H1 (cell line): ENCODE measurements at regions not wholly inside any gene's neighbourhood (a gene's known extent, or its start where the extent isn't known, plus 50 kb on each side); places are given as distances from the start of the nearest gene placed in this dataset.

Experiments used
- CTCF ChIA-PET: fragments of 300-600 bp; sonication (Branson Sonifier 250); formaldehyde crosslinking; loops from one replicate; lab custom pipeline; 2021; ENCODE audit not compliant: partially characterized antibody; lab: Charles Lee
- POLR2A ChIA-PET: fragments of 300-600 bp; sonication (Branson Sonifier 250); formaldehyde crosslinking; loops from one replicate; lab custom pipeline; 2021; ENCODE audit warnings: inconsistent platforms; ENCODE audit not compliant: partially characterized antibody; lab: Charles Lee
- DNase-seq, 2 experiments: peaks; one replicate each; pipeline versions ENCODE4 v3.0.0 to v3.0.0-alpha.2; 2010 to 2022; ENCODE audit warnings: low spot score in 2 of 2, low read depth in 1 of 2, mixed read lengths in 1 of 2
- FAIRE-seq: peaks from 2 replicates; lab custom pipeline; 2011; peaks lifted over from hg19 to GRCh38; lab: Jason Lieb, UNC
- H2AFZ ChIP-seq: 2 replicates; pipeline ENCODE4 v1.8.1; 2012; ENCODE audit warnings: low read length, inconsistent platforms
- H2AK5ac ChIP-seq: 2 replicates; pipeline ENCODE4 v1.6.1; 2013; ENCODE audit warnings: low read depth, low read length
- H2BK120ac ChIP-seq: replicated peaks from 2 replicates; pipeline ENCODE3; 2013; ENCODE audit warnings: low read depth, low read length, inconsistent platforms
- H2BK12ac ChIP-seq: 2 replicates; pipeline ENCODE4 v1.6.1; 2013; ENCODE audit warnings: low read depth, low read length
- H2BK15ac ChIP-seq: 2 replicates; pipeline ENCODE4 v1.6.1; 2013; ENCODE audit warnings: low read length
- H2BK20ac ChIP-seq: 2 replicates; pipeline ENCODE4 v1.6.1; 2013; ENCODE audit warnings: low read length
- H2BK5ac ChIP-seq: 2 replicates; pipeline ENCODE4 v1.6.1; 2013; ENCODE audit warnings: low read depth, low read length
- H3K14ac ChIP-seq: 2 replicates; pipeline ENCODE4 v1.6.1; 2013; ENCODE audit warnings: inconsistent platforms; ENCODE audit not compliant: insufficient read length
- H3K18ac ChIP-seq: 2 replicates; pipeline ENCODE4 v1.6.1; 2013; ENCODE audit warnings: low read length; ENCODE audit errors: extremely low read depth
- H3K23ac ChIP-seq: 2 replicates; pipeline ENCODE4 v1.6.1; 2013; ENCODE audit warnings: inconsistent platforms; ENCODE audit not compliant: insufficient read length
- H3K23me2 ChIP-seq: 2 replicates; pipeline ENCODE4 v1.6.1; 2013; ENCODE audit warnings: low read depth, low read length
- H3K27ac ChIP-seq: 2 replicates; pipeline ENCODE4 v1.6.1; 2011; ENCODE audit warnings: low read depth, low read length, inconsistent platforms
- H3K27me3 ChIP-seq, 4 experiments: replicated peaks in 1 of 4; 1 replicate in 1 of 4; 2 replicates in 3 of 4; pipeline versions ENCODE4 v1.6.1 to v1.8.1; 2011 to 2013; ENCODE audit warnings: low read length in 3 of 4, mild to moderate bottlenecking in 3 of 4, inconsistent platforms in 2 of 4, mixed read lengths in 2 of 4, moderate library complexity in 1 of 4; ENCODE audit not compliant: control insufficient read depth in 3 of 4, insufficient read depth in 3 of 4; ENCODE audit errors: extremely low read depth in 1 of 4
- H3K36me3 ChIP-seq, 4 experiments: 2 replicates each; pipeline versions ENCODE4 v1.6.1 to v1.8.1; 2011 to 2013; ENCODE audit warnings: mild to moderate bottlenecking in 4 of 4, low read length in 3 of 4, moderate library complexity in 2 of 4, control low read depth in 1 of 4, inconsistent platforms in 1 of 4; ENCODE audit not compliant: insufficient read depth in 4 of 4, control insufficient read depth in 2 of 4
- H3K4ac ChIP-seq: replicated peaks from 2 replicates; pipeline ENCODE3; 2013; ENCODE audit warnings: low read length, low read depth, mixed read lengths, inconsistent platforms; ENCODE audit not compliant: insufficient read length
- H3K4me1 ChIP-seq, 4 experiments: replicated peaks in 1 of 4; 1 replicate in 1 of 4; 2 replicates in 3 of 4; pipeline versions ENCODE4 v1.6.1 to v1.8.1; 2011 to 2013; ENCODE audit warnings: low read length in 3 of 4, inconsistent platforms in 2 of 4, mixed read lengths in 1 of 4; ENCODE audit not compliant: insufficient read depth in 4 of 4, control insufficient read depth in 3 of 4
- H3K4me2 ChIP-seq, 2 experiments: 2 replicates each; pipeline versions ENCODE4 v1.6.1 to v1.8.1; 2011 to 2013; ENCODE audit warnings: low read depth in 2 of 2, low read length in 2 of 2, control low read depth in 1 of 2, inconsistent platforms in 1 of 2, mild to moderate bottlenecking in 1 of 2; ENCODE audit not compliant: insufficient read depth in 1 of 2
- H3K4me3 ChIP-seq, 4 experiments: fragments of 200-600, 300-600 bp in 1 of 4; sonication (generic), shearing (Covaris generic), sonication (Bioruptor Twin) in 1 of 4; 2 replicates each; pipeline versions ENCODE4 v1.5.1 to v1.8.1; 2011 to 2016; ENCODE audit warnings: low read length in 4 of 4, low read depth in 3 of 4, control low read depth in 2 of 4, inconsistent platforms in 2 of 4, mild to moderate bottlenecking in 2 of 4, mixed read lengths in 1 of 4, moderate library complexity in 1 of 4; ENCODE audit not compliant: insufficient read depth in 2 of 4; ENCODE audit errors: extremely low read depth in 1 of 4
- H3K56ac ChIP-seq: replicated peaks from 2 replicates; pipeline ENCODE3; 2013; ENCODE audit warnings: low read depth, mild to moderate bottlenecking, mixed read lengths, low read length, inconsistent platforms; ENCODE audit not compliant: insufficient read length
- H3K79me1 ChIP-seq: 2 replicates; pipeline ENCODE4 v1.6.1; 2013; ENCODE audit warnings: low read depth, low read length, control low read depth
- H3K79me2 ChIP-seq, 2 experiments: 2 replicates each; pipeline versions ENCODE4 v1.6.1 to v1.8.1; 2012 to 2013; ENCODE audit warnings: low read length in 2 of 2, mild to moderate bottlenecking in 2 of 2, inconsistent platforms in 1 of 2; ENCODE audit not compliant: insufficient read depth in 2 of 2, control insufficient read depth in 1 of 2
- H3K9ac ChIP-seq, 4 experiments: replicated peaks in 1 of 4; 1 replicate in 1 of 4; 2 replicates in 3 of 4; pipeline versions ENCODE4 v1.6.1 to v1.8.1; 2011 to 2013; ENCODE audit warnings: low read depth in 3 of 4, low read length in 3 of 4, control low read depth in 2 of 4, mild to moderate bottlenecking in 2 of 4, moderate library complexity in 2 of 4, inconsistent platforms in 1 of 4; ENCODE audit errors: extremely low read depth in 1 of 4
- H3K9me3 ChIP-seq, 2 experiments: 2 replicates each; pipeline versions ENCODE4 v1.6.1 to v1.8.1; 2012 to 2013; ENCODE audit warnings: mild to moderate bottlenecking in 2 of 2, moderate library complexity in 2 of 2, control low read depth in 1 of 2, inconsistent platforms in 1 of 2, low read depth in 1 of 2, low read length in 1 of 2, mixed read lengths in 1 of 2; ENCODE audit not compliant: insufficient read depth in 2 of 2
- H4K20me1 ChIP-seq, 2 experiments: replicated peaks in 1 of 2; 2 replicates each; pipeline versions ENCODE3 to v1.8.1; 2011 to 2013; ENCODE audit warnings: inconsistent platforms in 2 of 2, low read length in 2 of 2, mild to moderate bottlenecking in 1 of 2; ENCODE audit not compliant: insufficient read depth in 2 of 2, control insufficient read depth in 1 of 2
- H4K5ac ChIP-seq: 2 replicates; pipeline ENCODE4 v1.6.1; 2013; ENCODE audit warnings: low read length, low read depth, mixed read lengths, inconsistent platforms; ENCODE audit not compliant: insufficient read length
- H4K8ac ChIP-seq: 2 replicates; pipeline ENCODE4 v1.8.0; 2013; ENCODE audit warnings: mild to moderate bottlenecking, moderate library complexity, low read length, inconsistent platforms; ENCODE audit not compliant: insufficient read depth; ENCODE audit errors: extremely low read depth
- H4K91ac ChIP-seq: replicated peaks from 2 replicates; pipeline ENCODE3; 2013; ENCODE audit warnings: low read length, mixed read lengths, inconsistent platforms; ENCODE audit not compliant: insufficient read length
- ASH2L ChIP-seq: fragments of 200-600, 300-600 bp; sonication (generic); IDR thresholded peaks from one replicate; pipeline ENCODE4 v1.7.1; 2017; ENCODE audit warnings: low read length
- SIX5 ChIP-seq: IDR thresholded peaks from 2 replicates; pipeline ENCODE4 v1.6.1; 2011; ENCODE audit warnings: mild to moderate bottlenecking, low read depth, low read length
- WGBS, 2 experiments: shearing (Covaris generic) in 1 of 2; methylation state at CpG; one replicate each; pipeline versions ENCODE4 v1.1.6 to v1.1.7; 2013 to 2015; ENCODE audit warnings: low lambda C conversion rate in 2 of 2, mixed read lengths in 2 of 2, inconsistent platforms in 1 of 2, low coverage in 1 of 2, missing lambda C conversion rate in 1 of 2; ENCODE audit not compliant: insufficient replicate concordance in 2 of 2, insufficient coverage in 1 of 2, insufficient read length in 1 of 2; ENCODE audit errors: extremely low coverage in 1 of 2, missing lambda C conversion rate in 1 of 2; 5-methylcytosine and 5-hydroxymethylcytosine counted together

GRCh38 chr6:168170841-168171601, 92.0 kb upstream of the FRMD1 start:
- no peak for FAIRE-seq
- peak overlapping the region; percentile 71; the same call in 1 of the 2 replicates for H3K27ac ChIP-seq
- no peak overlapping the region for H3K56ac ChIP-seq
- WGBS, 2 experiments, result 78% methylated on average over 16 of the region's 16 CpGs; no CpG with 5 or more reads in 1 of the 2 experiments
- H3K4me1 ChIP-seq, result peaks cover 2 to 8% (median 5%) of the 10 kb centered on the region in 4 experiments; a peak in 4 of 7 replicates
- H3K9me3 ChIP-seq, result peaks cover 0 to 5% of the 10 kb centered on the region in 2 experiments; a peak in 1 of 4 replicates
- H3K9ac ChIP-seq, result no peak overlapping the region
- H2BK5ac ChIP-seq, result peak overlapping the region; percentile 74; the same call in 1 of the 2 replicates
- no peaks in the 10 kb centered on the region for H3K27me3 ChIP-seq
- peak overlapping the region; percentile 13 for H2BK120ac ChIP-seq
- H2BK15ac ChIP-seq, result 0 out of 2 replicates have a peak overlapping the region, but pooled peaks have one; percentile 8
- CTCF ChIA-PET, result interaction anchor here (0.7 to 1.5 kb wide), 2 partner anchors 185 to 188 kb away, joined by 3 read pairs; no protein-coding TSS in a partner anchor
- H3K79me2 ChIP-seq, result no peaks in the 10 kb centered on the region
- peak overlapping the region; percentile 8 for H4K91ac ChIP-seq
- POLR2A ChIA-PET, result no interaction called here
- no peak overlapping the region for H3K23ac ChIP-seq
- no peaks in the 10 kb centered on the region for H3K36me3 ChIP-seq
- no peaks in the 10 kb centered on the region for H3K23me2 ChIP-seq
- H2BK20ac ChIP-seq, result peak overlapping the region; percentile 40; the same call in 1 of the 2 replicates
- no peak overlapping the region for H4K8ac ChIP-seq
- H3K4ac ChIP-seq, result no peak overlapping the region
- H4K5ac ChIP-seq, result peak overlapping the region; percentile 80
- peak overlapping the region in 1 of 2 experiments; percentile 1; a peak in 1 of 4 replicates for H3K4me2 ChIP-seq
- DNase-seq, result no peak
- H2AK5ac ChIP-seq, result no peak overlapping the region
- no peak overlapping the region for H2AFZ ChIP-seq
- H3K14ac ChIP-seq, result no peak overlapping the region
- no peaks in the 10 kb centered on the region for H4K20me1 ChIP-seq
- H2BK12ac ChIP-seq, result peak overlapping the region; percentile 86
- no peak for TF ChIP-seq SIX5
- peak; percentile 18 for TF ChIP-seq ASH2L
- no peak overlapping the region for H3K4me3 ChIP-seq
- H3K79me1 ChIP-seq, result no peaks in the 10 kb centered on the region
- peak overlapping the region; percentile 65; the same call in 1 of the 2 replicates for H3K18ac ChIP-seq
